HG02938 (cell line): ENCODE measurements at regions not wholly inside any gene's neighbourhood (a gene's known extent, or its start where the extent isn't known, plus 50 kb on each side); places are given as distances from the start of the nearest gene placed in this dataset.
"Not testable (repeated sequence)": the region's sequence is repeated elsewhere in the genome, so short reads cannot be mapped to it uniquely, and the experiment has no call there.

Source experiments
- ATAC-seq: cut with Tn5 transposase; IDR thresholded peaks from one replicate; pipeline ENCODE4 v1.9.1; 2021; ENCODE audit warnings: mild to moderate bottlenecking, moderate library complexity; ENCODE audit not compliant: unreplicated experiment

DNA sequence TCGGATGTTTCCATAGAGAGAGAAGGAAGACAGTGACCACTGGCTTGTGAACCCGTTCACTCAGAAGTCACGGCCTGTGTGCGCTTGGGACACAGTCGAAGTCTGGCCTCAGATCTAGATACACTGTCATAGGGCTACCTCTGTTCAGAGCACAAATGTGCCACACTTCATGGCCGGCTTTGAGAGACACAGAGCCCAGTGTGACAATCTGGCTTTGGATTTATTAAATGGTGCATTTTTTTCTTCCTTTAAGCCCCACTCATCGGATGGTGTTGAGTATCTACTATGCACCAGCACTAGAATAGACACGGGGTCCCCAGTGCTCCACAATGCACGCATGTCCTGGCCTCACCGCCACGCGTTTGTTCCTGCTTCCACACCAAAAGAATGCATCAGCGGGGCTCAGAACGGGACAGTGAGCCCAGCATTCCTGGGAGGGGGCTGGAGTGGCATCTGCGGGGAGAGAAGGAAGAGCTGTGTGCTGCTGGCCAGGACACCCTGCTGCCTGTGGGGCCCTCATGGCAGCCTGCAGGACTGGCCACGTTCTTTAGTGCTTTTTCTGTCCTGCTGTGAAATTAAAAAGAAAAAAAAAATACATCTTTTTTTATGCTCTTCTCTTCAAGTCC, 738.9 kb upstream of the SALL3 start:
- no peak for ATAC-seq

DNA sequence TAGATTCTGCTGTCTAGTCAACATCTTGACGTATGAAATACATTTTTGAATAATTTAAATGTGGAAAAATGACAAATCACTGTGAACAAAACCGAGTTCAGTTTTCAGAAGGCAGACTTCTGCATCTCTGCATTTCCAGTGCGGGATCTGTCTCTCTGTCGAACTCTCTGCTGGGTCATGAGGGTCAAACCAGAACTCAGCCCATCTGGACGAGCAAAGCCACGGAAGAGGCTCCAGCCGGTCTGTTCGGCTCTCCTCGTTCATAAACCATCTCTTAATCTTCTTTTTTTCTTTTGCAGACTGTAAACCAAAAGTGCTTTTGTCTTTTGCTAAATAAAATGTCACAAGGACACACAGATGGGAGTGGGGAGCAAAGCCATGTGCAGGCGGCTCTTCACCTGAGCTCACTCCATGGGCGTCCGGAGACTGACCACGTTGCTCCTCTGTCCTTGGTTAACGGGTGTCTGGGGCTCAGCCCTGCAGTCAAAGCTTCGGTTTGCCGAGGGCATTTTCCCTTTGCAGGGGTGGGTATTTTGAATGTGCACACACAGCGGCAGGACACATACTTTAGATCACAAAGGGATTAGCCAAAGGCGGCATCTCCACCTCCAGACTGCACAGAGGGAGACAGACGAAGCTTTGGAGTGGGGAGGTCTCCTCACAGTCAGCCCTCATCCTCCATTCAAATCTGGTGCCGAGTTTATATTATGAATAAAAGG, 737.9 kb upstream of the SALL3 start:
- no peak for ATAC-seq

DNA sequence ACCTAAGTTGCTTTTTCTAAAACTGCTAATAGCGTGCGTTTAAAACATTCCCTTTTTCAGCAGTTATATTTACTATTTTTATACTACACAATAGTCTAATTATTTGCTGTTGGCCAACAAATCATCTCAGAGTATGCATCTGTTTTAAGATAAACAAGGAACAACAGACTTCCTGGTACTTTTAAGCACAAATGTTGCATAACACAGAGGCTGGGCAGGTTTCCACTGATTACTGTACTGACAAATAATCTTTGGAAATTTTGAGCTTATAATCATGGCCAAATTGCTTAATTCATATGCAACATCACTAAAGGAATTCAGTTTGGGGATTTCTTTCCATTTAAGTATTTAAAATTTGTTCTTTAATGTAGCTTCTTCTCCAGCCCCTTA, 737.4 kb upstream of the SALL3 start:
- no peak for ATAC-seq

DNA sequence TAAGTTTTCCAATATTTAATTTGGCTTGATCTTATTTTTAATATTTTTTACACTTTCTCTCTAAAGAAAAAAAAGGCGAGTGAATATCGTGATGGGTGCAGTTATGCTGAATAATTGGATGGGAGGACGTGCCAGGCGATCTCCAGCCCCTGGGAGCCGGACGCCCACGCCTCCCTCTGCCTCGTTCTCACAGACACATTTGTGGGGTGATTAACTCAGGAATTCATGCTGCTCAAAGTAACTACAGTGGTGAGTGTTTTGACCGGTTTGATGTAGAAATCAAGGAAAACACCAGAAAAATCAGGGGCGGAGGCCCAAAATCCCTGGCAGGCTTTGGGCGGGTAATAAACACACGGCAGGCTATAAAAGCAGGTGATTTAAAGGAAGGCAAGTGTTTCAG, 736.8 kb upstream of the SALL3 start:
- ATAC-seq = no peak

DNA sequence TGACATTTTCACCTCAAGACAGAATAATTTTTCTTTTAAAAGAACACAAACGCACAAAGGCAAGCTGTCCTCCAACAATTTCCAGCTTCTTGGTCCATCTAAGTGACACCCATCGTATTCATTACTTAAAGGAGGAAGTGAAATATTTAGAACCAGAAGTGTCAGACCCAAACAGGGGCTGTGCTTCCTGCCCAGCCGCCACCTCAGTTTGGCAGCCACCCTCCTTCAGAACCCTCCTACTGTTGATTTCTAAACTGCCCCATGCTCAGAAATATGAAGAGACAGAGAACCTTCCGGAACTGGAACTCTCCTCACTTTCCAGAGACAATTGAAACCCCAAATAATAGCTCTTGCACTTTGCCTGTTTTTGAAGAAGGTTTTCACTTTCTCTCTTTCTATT, 734.8 kb upstream of the SALL3 start:
- ATAC-seq = no peak

DNA sequence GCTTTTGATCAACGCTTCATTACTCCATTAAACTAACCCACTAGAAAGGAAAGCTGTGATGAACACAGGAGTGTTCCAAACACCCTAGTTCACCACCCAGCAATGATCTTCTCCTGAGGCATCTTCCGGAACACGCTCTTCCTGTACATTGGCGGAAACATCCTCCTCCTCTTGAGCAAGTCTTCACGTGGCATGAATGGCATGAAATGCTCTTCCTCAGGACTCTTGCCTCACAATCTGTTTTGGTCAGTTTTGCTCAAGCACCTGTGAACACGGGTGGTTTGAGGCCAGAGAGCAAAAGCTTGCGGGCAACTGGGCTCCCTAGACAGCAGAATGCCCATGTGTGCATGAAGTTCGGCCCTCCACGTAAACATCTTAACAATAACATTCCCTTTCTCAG, 734.2 kb upstream of the SALL3 start:
- no peak for ATAC-seq

DNA sequence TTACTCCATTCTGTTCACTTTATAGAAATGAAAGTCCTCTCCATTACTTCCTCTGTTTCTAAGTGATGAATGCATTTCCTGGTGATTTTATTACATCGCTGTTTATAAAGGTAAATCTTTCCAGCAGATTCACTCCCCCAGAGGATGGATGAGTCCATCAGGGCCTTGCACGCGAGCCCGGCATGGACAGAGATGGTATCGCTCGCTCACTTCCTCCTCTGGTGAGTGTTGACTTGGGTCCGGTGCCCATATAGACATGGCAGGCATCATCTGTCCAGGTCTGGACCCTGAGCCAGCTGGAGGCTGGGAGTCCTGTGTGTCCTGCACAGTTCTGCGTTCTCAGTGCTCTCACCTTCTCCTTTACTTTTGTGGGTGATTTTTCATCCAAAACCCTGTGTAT, 733.6 kb upstream of the SALL3 start:
- no peak for ATAC-seq

DNA sequence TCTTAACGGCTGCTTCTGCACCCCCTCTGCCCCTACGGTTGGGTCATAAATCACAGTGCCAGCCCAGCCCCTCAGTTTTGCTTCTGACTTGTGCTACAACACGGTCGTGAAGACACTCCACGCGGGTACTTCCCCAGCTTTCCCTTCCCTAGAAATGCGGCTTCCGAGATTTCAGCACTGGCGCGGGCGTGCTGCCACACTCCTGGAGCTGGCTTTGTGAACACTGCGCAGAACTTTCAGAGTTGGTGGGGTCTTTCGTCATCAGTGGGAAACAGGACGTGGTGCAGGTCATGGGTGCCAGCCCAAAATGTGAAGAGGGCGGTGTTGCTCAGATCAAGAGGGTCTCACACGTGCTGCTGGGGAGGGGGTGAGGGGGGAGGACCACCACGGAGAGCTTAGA, 733.0 kb upstream of the SALL3 start:
- ATAC-seq = no peak

DNA sequence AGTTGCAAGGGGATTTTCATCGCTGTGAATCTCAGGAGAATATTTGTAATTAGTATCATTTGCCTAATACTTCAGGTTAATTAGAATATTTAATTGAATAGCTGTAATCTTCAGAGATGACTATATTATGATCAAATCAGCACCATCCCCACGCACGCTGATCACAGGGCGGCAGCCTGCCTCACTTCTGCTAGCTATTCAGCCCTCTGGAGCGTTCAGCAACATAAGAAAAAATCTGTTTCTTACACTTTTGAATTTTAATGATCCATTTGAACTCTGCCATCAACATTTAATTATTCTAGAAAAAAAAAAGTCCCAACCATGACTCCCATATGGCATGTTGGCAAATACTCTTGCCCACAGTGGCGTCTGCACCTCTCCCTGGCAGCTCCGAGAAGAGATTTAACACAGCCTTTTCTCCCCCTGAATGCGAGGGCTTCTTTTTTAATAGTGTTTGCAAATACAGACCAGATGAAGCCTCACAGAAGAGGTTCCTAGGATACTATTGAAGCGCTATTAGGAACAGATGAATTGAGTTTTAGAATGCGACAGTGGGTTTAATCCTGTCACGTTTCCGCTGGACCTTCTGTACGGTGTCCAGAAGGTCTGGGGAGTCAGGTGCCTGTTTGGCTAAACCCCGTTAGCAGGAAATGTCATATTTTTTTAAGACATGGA, 731.9 kb upstream of the SALL3 start:
- no peak for ATAC-seq

DNA sequence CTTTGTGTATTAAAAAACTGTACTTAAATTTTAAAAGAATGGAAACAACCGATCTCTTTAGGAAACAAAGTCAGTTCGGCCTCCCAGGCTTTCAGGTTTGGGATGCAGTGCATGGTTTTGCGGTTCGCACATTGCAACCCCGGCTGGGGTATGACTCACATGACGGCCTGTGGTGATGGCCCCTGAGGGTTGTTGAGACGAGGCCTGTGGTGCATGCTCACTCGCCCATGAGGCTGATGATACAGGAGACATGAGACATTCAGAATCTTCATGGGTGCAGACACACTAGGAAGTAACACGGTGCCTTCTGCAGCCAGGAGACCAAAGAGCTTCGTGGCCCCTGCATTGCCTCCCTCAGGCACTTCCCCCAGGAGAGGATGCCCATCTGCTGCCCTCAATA, 724.6 kb upstream of the SALL3 start:
- ATAC-seq = no peak

DNA sequence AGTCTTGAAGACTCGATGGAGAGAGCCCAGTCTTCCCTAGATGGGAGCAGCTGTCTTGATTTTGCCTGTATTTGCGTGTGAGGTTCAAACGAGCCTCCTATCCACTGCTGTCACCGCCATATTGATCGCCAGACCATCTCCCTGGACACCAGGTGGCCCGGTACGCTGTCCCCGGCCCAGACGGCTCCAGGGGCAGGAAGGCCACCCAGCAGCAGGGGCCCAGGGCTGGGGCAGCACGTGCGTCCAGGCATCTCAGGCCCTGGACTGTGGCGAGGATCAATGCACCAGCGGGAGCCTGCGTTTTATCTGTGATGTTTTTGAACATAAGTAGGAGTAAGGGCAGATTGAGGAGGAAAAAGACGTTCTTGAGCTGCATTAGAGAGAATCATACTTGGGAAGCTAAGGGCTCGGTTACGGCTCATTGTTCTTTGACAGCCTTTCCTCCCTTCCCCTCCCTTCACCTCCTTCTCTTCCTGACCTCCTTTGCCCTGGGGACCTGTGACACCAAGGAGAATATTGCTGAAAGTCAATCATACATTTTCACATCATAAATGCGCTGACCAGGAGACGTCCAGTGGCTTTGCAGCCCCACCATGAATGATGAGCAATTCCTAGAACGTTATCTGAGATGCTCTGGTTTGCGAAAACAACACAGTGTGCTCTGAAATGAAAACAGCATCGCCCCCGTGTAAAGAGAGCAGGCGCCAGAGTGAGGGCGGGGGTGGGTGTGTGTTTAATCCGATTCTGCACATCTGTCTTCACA, 711.2 kb upstream of the SALL3 start:
- no peak for ATAC-seq

DNA sequence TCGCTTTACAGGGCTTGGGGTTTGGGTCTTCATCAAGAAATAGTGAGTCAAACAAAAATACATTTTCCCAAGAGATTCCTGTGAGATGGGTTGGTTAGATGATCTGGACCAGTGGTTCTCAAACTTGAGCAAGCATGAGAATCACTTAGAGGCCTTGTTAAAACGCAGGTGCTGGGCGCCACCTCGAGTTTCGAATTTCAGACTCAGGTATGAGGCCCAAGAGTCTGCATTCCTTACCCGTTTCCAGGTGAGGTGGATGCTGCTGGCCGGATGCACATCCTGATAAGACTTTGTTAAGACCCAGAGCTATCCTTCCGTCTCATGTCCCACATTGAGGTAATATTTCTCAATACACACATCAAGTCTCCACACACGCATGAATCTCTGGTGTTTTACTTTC, 707.8 kb upstream of the SALL3 start:
- ATAC-seq = no peak

DNA sequence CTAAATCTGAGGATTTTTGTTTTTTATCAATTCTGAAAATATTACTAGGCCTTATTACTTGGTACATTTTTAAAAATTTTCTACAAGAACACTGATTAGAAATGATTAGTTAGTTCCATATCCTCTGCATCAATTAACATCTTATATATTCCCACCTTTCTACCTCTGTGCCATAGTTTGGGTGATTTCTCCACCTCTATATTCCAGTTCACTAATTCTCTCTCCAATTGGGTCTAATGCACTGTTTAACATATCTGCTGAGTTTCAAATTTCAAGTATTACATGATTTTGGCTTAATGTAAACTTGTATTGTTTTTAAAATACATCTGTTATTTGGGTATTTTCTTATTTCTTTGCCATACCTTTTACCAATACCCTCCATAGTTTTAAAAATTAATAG, 705.7 kb upstream of the SALL3 start:
- ATAC-seq = no peak

DNA sequence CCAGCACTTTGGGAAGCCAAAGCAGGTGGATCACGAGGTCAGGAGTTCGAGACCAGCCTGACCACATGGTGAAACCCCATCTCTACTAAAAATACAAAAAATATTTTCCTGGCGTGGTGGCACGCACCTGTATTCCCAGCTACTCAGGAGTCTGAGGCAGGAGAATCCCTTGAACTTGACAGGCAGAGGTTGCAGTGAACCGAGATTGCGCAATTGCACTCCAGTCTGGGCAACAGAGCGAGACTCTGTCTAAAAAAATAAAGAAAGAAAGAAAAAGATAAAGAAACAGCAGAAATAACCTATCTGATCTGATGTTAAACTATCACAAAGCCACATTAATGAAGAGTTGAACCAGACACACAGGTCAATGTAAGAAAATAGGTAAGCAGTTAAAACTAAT, 696.2 kb upstream of the SALL3 start:
- ATAC-seq = not testable (repeated sequence)

DNA sequence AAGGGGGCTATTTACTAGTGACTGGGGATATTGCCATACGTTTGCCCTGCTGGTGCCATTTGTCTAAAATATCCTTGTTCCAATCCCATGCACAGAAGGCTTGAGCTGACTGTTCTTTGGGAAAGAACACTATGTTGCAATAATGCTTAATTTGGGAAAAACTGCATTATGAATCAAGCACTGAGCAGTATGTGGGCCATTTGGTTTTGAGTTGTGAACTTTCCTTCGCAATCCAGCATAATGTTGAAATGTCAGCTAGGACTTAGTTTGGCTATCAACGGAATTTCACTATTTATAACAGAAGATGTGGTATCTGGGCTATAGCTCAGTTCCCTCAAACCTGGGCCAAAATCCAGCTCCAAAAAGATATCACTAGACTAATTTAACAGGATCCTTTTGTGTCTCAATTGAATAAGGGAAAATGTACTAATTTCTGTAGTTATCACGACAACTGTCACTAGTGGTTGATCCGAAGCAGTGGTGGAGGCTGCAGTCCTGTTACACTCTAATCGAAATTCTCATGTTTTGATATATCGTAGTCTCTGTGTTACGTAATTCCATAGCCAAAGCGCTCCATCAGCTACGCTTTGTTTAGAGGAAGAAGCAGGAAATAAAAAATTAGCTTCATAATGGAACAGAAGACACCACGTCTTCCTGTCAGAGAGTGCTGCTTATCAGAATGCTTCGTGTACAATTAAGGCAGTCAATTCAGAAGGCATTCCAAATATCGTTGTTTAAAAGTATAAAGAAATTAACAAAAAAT, 686.8 kb upstream of the SALL3 start:
- ATAC-seq = no peak

DNA sequence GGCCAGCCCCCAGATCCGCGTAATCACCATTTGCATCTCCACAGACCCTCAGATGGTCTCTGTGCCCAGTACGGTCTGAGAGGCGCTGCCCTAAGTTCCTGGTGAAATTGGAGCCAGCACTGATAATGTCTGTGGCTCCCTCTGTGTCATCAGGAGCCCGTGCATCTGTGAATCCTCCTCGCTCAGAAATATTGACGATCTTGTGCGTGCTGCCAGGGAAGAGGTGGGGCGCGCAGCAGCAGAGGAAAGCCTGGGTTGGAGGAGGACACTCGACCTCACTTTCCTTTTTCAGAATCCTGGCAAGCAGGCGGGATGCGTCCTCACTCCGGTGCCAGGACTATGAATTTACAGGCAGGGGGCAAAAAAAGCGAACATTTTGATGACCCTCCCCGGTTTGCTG, 686.1 kb upstream of the SALL3 start:
- no peak for ATAC-seq

DNA sequence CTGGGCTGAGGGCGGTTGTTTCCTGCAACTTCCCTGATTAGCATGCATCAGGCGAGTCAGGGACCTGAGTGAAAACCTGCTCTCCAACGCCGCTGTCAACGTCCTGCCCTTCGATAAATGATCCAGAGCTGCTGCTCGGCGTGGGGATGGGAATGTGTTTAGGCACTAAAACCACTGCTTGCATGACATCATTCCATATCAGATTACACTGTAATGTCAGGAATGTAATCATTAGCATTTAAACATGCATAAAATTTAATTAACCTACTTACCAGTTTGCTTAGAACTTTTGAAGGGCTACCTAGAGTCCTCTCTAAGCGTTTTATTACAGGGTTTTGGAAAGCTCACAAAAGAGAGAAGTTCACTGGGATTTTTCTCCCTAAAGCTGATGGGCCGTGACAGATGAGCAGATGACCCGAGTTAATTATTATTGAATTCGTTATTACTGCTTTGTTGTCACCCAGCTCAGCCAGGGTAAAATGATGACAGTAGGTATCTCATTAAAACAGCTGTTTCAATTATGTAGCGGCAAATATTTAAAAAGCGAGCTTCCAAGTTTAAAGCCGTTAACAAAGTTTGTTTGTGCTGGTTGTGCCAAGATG, 685.6 kb upstream of the SALL3 start:
- ATAC-seq = no peak

DNA sequence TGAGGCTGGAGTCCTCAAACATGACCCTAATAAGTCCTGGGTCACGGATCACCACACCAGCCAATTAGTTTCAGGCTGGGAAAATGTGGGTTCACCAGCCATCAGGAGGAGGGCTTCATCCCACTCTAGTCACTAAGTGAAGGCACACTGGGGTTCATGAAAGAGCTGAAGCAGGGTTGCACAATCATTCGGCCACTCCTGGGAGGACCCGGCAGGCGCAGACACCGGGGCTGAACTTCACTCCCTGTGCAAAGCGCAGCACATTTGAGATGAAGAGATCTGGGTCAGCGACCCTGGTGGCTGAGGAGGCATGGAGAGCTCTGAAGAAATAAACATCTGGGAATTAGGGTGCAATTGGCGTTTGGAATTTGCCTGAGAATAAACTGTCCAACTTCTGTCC, 684.4 kb upstream of the SALL3 start:
- ATAC-seq = no peak

DNA sequence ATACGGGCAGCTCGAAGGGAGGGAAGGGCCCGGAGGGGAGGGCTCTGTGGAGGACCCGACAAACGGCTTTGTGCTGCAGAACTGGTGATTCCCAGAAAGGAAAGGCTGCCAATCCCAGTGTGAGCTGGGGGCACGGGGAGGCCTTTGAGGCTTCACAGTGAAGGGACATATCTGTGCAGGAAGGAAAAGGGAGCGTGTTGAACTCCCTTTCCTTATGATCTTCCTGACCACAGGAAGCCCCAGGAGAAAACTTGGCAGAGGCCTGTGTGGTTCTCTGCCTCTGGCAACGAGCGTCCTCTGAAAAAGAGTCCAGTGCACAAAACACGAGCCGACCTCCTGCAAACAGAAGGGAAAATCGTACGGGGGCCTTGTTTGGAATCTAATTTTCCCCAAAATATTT, 683.5 kb upstream of the SALL3 start:
- ATAC-seq = no peak

DNA sequence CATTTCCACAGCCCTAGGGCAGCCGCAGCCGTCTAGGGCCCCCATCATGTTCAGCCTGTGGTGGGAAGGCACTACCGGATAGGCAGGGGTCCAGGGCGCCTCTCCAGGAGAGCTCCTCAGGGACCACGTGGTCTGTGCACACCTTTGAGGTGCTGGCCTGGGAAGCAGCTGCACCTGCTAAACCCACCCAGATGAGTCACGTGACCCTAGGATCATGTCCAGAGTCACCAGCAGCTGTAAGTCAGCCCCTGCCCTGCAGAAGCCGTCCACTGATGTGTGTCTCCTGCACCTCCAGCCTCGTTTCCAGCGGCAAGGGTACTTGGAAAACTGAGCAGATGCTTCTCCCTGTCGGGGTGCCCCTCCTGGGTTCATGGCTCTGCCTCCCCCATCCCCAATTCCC, 682.6 kb upstream of the SALL3 start:
- ATAC-seq = no peak
